Peyer's patch (tissue), 4 donors: ENCODE measurements at regions not wholly inside any gene's neighbourhood (a gene's known extent, or its start where the extent isn't known, plus 50 kb on each side); places are given as distances from the start of the nearest gene placed in this dataset.

ENCODE experiments used
- POLR2A ChIP-seq, 2 donors: fragments of 450-650 bp; IDR thresholded peaks; one replicate each; pipeline ENCODE4 v1.5.1; 2017; ENCODE audit warnings: antibody characterized with exemption in 2 of 2, mild to moderate bottlenecking in 2 of 2, moderate library complexity in 2 of 2
- TF ChIP-seq, protein P1 (sequence below), 6 experiments: fragments of 450-650 bp in 4 of 6; fragments of 200-600 bp in 2 of 6; sonication (generic) in 1 of 6; IDR thresholded peaks; one replicate each; pipeline ENCODE4 v1.5.1; 2017 to 2019; ENCODE audit warnings: antibody characterized with exemption in 6 of 6, mild to moderate bottlenecking in 3 of 6, moderate library complexity in 1 of 6

DNA sequence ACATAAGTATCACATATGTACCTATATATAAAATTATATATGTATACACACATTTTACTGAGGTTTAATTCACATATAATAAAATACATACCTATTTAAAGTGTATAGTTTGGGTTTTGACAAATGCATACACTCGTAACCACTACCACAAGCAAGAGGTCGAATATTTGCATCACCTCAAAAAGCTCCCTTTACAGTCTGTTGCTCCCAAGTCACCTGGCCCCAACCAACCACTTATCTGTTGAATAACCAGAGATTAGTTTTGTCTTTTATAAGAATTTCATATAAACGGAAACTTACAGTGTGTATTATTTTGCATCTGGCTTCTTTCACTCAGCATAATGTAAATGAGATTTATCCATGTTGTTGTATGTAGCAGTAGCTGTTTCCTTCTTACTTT is 218.9 kb downstream of the MAT2B start:
- TF ChIP-seq, protein P1, sequence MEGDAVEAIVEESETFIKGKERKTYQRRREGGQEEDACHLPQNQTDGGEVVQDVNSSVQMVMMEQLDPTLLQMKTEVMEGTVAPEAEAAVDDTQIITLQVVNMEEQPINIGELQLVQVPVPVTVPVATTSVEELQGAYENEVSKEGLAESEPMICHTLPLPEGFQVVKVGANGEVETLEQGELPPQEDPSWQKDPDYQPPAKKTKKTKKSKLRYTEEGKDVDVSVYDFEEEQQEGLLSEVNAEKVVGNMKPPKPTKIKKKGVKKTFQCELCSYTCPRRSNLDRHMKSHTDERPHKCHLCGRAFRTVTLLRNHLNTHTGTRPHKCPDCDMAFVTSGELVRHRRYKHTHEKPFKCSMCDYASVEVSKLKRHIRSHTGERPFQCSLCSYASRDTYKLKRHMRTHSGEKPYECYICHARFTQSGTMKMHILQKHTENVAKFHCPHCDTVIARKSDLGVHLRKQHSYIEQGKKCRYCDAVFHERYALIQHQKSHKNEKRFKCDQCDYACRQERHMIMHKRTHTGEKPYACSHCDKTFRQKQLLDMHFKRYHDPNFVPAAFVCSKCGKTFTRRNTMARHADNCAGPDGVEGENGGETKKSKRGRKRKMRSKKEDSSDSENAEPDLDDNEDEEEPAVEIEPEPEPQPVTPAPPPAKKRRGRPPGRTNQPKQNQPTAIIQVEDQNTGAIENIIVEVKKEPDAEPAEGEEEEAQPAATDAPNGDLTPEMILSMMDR (IDR thresholded peaks at IDR 0.05) = no peak
- no peak for TF ChIP-seq POLR2A (IDR thresholded peaks at IDR 0.05)
